Mucosa of rectum (tissue), 2 donors: ENCODE measurements at regions not wholly inside any gene's neighbourhood (a gene's known extent, or its start where the extent isn't known, plus 50 kb on each side); places are given as distances from the start of the nearest gene placed in this dataset.

Experiments
- H3K27ac ChIP-seq, 2 donors: one replicate each; pipeline ENCODE4 v1.7.0; 2013; ENCODE audit warnings: inconsistent platforms in 2 of 2, low read depth in 2 of 2, low read length in 2 of 2
- H3K27me3 ChIP-seq, 2 donors: one replicate each; pipeline ENCODE4 v1.7.0; 2013; ENCODE audit warnings: low read length in 2 of 2; ENCODE audit not compliant: control insufficient read depth in 2 of 2, insufficient read depth in 2 of 2
- H3K36me3 ChIP-seq, 2 donors: one replicate each; pipeline ENCODE4 v1.7.0; 2013; ENCODE audit warnings: low read length in 2 of 2; ENCODE audit not compliant: control insufficient read depth in 2 of 2, insufficient read depth in 2 of 2
- H3K4me1 ChIP-seq, 2 donors: one replicate each; pipeline ENCODE4 v1.7.0; 2013; ENCODE audit warnings: low read length in 2 of 2, mild to moderate bottlenecking in 1 of 2; ENCODE audit not compliant: control insufficient read depth in 2 of 2, insufficient read depth in 2 of 2
- H3K4me3 ChIP-seq, 2 donors: one replicate each; pipeline ENCODE4 v1.7.0; 2013; ENCODE audit warnings: low read length in 2 of 2
- H3K9ac ChIP-seq, 2 donors: one replicate each; pipeline ENCODE4 v1.7.0; 2013; ENCODE audit warnings: low read length in 2 of 2, low read depth in 1 of 2, mild to moderate bottlenecking in 1 of 2
- H3K9me3 ChIP-seq, 2 donors: one replicate each; pipeline ENCODE4 v1.7.0; 2013; ENCODE audit warnings: low read length in 2 of 2; ENCODE audit not compliant: control insufficient read depth in 2 of 2
- donor health status: healthy.
- donor health status: Normal muscosa, but diverticular disease.

DNA sequence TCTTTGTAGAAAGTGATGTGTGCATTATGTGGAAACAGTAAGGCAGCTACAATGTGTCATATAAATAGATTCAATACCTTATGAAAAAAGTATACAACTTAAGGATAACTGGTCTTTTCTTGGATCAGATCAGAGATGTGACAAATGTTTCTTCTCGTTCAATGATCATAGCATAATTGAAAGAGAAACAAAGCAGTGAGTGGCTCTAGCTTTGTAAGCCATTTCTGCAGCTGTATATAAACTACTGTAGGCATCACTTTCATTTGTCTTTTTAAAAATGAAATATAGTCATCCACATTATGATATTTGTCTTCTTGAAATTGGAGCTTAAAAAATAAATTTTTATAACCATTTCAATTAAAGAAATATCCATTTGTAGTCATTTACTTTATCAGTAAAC, 63.8 kb upstream of the LMO3 start:
- Histone ChIP-seq H3K36me3 (no peaks in the 10 kb centered on the region), H3K27ac (no peak overlapping the region), H3K27me3 (no peaks in the 10 kb centered on the region)

DNA sequence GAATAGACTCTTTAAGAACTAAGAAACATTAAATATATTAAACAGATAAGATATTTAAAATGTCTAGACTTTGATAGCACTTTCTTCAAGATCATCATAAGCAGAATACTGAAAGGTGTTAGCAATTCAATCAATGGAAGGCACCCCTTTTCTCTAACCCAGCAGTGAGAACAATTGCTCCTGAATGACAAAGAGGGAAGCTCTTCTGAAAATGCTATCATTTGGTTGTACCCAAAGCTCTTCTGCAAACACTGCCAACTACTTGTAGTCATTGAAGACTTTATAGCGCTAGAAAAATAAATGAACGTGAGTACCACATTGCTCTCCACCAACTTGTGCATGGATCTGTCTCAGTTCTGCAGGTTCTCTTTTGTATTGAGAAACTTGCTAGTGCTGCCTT, 62.2 kb upstream of the LMO3 start:
- Histone ChIP-seq H3K4me1 (no peaks in the 10 kb centered on the region), H3K27ac (no peak overlapping the region), H3K4me3 (no peak overlapping the region), H3K36me3 (no peaks in the 10 kb centered on the region), H3K27me3 (no peaks in the 10 kb centered on the region), H3K9me3 (no peaks in the 10 kb centered on the region), H3K9ac (no peak overlapping the region)

More for the DNA sequence above, 63.8 kb upstream of the LMO3 start:
- no peaks in the 10 kb centered on the region for H3K9me3 ChIP-seq
- no peaks in the 10 kb centered on the region for H3K4me1 ChIP-seq
- no peak overlapping the region for H3K9ac ChIP-seq
- no peak overlapping the region for H3K4me3 ChIP-seq

DNA sequence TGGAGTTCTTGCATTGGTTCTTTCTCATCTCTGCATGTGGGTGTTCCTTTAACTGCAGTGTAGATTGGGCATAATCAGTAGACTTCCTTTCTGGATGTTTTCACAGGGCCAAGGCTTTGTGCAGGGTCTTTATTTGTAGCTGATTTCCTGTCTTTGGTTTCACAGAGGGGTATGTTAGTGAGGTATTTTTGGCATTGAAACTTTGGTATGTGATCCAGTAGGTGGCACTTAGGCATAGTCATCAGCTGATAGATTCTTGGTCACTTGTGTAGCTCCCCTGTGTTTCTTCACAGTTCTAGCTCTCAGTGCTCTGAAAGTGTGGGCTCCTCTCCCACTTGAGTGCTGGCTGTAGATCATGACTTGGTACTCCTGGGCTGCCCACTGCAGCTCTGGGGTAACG, 52.7 kb upstream of the LMO3 start:
- Histone ChIP-seq H3K9me3 (no peaks in the 10 kb centered on the region), H3K4me1 (no peaks in the 10 kb centered on the region), H3K27me3 (no peaks in the 10 kb centered on the region), H3K36me3 (no peaks in the 10 kb centered on the region), H3K4me3 (no peak overlapping the region), H3K27ac (no peak overlapping the region), H3K9ac (no peak overlapping the region)
